ENCODE measurements at regions not wholly inside any gene's neighbourhood (a gene's known extent, or its start where the extent isn't known, plus 50 kb on each side); places are given as distances from the start of the nearest gene placed in this dataset.

DNA sequence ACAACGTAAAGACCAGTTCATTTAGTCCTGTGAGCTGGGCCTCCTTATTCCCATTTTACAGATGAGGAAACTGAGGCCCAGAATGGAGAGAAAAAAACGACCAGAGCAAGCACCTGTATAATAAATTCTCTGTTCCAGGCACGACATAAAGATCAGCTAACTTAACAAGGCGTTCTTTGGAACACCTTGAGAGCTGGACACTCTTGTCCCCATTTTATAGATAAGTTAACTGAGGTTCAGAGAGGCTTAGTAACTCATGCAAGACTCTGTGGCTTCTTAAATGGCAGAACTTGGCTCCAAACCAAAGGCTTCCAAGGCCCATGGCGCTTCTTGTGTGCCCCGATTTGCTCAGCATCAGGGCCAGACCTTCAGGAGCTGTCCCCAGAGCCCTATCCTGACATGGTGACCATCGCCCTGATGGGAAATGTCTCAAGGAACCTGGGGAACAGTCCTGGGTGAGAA lies 142.1 kb downstream of the VEGFA start:
- H3K9me3 ChIP-seq = no peaks in the 10 kb centered on the region
- DNase-seq (no peak), ATAC-seq (no peak)
- H3K4me3 ChIP-seq = no peak overlapping the region
- H3K27me3 ChIP-seq = no peaks in the 10 kb centered on the region
- in situ Hi-C loops (cut with MboI; ENCODE audit: low sequenced_read_pairs in 4 of 4) = no loop called here
- no peaks in the 10 kb centered on the region for H3K36me3 ChIP-seq
- intact Hi-C loops (cut with DNase I; ENCODE audit: low total_unique reads) = no loop called here
- peaks cover under 1 to 7% of the 10 kb centered on the region in 2 donors for H3K4me1 ChIP-seq
- TF ChIP-seq, protein P1, sequence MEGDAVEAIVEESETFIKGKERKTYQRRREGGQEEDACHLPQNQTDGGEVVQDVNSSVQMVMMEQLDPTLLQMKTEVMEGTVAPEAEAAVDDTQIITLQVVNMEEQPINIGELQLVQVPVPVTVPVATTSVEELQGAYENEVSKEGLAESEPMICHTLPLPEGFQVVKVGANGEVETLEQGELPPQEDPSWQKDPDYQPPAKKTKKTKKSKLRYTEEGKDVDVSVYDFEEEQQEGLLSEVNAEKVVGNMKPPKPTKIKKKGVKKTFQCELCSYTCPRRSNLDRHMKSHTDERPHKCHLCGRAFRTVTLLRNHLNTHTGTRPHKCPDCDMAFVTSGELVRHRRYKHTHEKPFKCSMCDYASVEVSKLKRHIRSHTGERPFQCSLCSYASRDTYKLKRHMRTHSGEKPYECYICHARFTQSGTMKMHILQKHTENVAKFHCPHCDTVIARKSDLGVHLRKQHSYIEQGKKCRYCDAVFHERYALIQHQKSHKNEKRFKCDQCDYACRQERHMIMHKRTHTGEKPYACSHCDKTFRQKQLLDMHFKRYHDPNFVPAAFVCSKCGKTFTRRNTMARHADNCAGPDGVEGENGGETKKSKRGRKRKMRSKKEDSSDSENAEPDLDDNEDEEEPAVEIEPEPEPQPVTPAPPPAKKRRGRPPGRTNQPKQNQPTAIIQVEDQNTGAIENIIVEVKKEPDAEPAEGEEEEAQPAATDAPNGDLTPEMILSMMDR (IDR thresholded peaks at IDR 0.05 in 4 of 5, conservative IDR thresholded peaks at IDR 0.05 in 1 of 5) = no peak
- no peak for TF ChIP-seq POLR2A (IDR thresholded peaks at IDR 0.05)
- H3K27ac ChIP-seq = no peak overlapping the region

DNA sequence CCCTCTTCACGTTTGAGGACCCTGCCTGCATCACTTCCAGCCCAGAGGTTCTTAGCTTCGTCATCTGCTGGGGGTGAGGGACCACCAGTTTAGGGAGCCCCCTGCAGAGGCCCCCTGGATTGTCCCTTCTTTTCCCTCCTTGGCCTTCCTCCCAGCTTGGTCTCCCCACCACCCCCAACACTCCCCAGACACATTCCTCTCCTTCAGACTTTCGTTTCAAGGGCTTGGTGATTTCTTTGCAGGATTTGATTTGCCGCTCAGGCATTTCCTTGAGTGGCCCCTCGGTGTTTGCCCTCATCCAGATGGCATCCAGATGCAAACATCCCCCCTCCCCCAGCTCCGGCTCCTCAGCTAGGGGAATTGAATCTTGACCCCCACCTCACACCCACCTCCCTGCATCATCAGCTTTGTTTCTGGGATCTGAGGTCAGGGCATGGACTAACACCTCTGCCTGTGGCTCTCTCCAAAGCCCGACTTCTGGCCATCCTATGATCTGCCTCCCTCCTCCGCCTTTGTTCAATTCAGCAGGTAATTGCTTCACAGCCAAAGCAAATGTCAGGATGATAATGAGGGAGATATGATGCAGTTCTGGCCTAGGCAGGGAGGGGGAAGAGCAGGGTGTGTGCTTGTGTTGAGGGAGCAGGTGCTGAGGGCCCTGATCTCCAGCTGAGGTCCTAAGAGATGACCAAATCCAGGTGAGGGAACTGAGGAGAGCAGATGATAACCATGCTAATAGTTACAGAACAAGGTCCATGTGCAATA lies 141.5 kb downstream of the VEGFA start:
- intact Hi-C loops (cut with DNase I; ENCODE audit: low total_unique reads) = no loop called here

DNA sequence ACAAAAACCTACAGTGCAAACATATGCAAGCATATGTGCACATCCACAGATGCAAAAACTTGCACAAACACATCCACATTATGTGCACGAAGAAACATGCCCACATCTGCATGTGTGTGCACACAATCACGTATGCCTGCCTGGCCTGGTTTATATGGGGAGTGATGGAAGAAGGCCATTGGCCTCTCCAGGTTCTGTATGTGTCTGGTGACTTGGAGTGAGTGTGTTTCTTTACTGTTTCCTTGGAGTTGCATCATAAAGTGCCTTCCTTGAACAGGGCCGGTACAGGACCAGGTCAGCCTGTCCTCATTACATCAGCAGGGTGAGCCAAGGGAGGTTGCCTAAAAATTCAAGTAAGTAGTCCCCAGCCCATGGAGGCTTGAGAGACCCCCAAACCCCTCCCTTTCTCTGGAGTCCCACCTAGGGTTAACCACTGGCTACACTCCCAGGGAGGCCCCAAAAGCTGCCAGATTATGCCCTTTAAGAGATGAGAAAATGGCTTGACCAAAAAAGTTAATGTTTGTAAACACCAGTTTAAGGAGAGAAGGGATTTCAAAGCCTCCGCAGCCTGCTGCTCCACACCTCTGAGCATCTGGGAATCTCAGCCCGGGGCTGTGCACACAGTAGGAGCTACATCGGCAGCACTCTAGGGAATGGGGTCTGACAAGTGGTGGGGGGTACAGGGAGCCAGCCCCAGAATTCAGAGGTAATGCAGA lies 140.8 kb downstream of the VEGFA start:
- Histone ChIP-seq H3K27ac (no peak overlapping the region), H3K9me3 (no peaks in the 10 kb centered on the region), H3K4me3 (no peak overlapping the region), H3K4me1 (no peaks in the 10 kb centered on the region), H3K36me3 (no peaks in the 10 kb centered on the region), H3K27me3 (no peaks in the 10 kb centered on the region)
- intact Hi-C loops (cut with DNase I; ENCODE audit: low total_unique reads) = no loop called here
- DNase-seq = no peak
- TF ChIP-seq, protein P1 (IDR thresholded peaks at IDR 0.05 in 4 of 5, conservative IDR thresholded peaks at IDR 0.05 in 1 of 5) = no peak
- no peak for TF ChIP-seq POLR2A (IDR thresholded peaks at IDR 0.05)
- in situ Hi-C loops (cut with MboI; ENCODE audit: low sequenced_read_pairs in 4 of 4) = no loop called here
- ATAC-seq = no peak

More for the DNA sequence above, 141.5 kb downstream of the VEGFA start:
- no peak for ATAC-seq
- in situ Hi-C loops (cut with MboI; ENCODE audit: low sequenced_read_pairs in 4 of 4) = no loop called here
- Histone ChIP-seq H3K36me3 (no peaks in the 10 kb centered on the region), H3K27me3 (no peaks in the 10 kb centered on the region), H3K27ac (no peak overlapping the region), H3K4me3 (no peak overlapping the region), H3K9me3 (no peaks in the 10 kb centered on the region), H3K4me1 (peaks cover 0 to 4% of the 10 kb centered on the region in 2 donors)
- DNase-seq = no peak
- TF ChIP-seq, protein P1 (IDR thresholded peaks at IDR 0.05 in 4 of 5, conservative IDR thresholded peaks at IDR 0.05 in 1 of 5) = no peak
- TF ChIP-seq POLR2A (IDR thresholded peaks at IDR 0.05) = no peak

DNA sequence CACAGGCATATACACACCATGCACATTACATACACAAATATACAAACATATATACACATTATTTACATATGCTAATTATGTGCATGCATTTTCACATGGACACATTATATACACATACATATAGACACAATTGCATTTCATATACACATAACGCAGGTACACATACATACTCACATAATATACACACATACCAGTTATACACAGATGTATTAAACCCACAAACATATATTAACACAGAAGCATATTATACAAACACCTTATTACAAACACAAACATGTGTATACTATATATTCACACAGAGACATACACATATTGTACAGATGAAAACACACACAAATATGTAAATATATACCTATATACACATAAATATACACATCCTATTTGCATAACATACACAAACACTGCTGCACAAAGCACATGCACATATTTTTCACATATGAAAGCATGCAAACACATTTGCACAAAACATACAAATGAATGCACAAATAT lies 140.2 kb downstream of the VEGFA start:
- DNase-seq = no peak
- TF ChIP-seq, protein P1 (IDR thresholded peaks at IDR 0.05 in 4 of 5, conservative IDR thresholded peaks at IDR 0.05 in 1 of 5) = no peak
- TF ChIP-seq POLR2A (IDR thresholded peaks at IDR 0.05) = no peak
- no peak for ATAC-seq
- Histone ChIP-seq H3K4me3 (no peak overlapping the region), H3K27ac (no peak overlapping the region), H3K36me3 (no peaks in the 10 kb centered on the region), H3K4me1 (no peaks in the 10 kb centered on the region), H3K9me3 (no peaks in the 10 kb centered on the region), H3K27me3 (no peaks in the 10 kb centered on the region)
- in situ Hi-C loops (cut with MboI; ENCODE audit: low sequenced_read_pairs in 4 of 4) = no loop called here
- intact Hi-C loops (cut with DNase I; ENCODE audit: low total_unique reads) = no loop called here
